ENCODE measurements at regions not wholly inside any gene's neighbourhood (a gene's known extent, or its start where the extent isn't known, plus 50 kb on each side); places are given as distances from the start of the nearest gene placed in this dataset.

DNA sequence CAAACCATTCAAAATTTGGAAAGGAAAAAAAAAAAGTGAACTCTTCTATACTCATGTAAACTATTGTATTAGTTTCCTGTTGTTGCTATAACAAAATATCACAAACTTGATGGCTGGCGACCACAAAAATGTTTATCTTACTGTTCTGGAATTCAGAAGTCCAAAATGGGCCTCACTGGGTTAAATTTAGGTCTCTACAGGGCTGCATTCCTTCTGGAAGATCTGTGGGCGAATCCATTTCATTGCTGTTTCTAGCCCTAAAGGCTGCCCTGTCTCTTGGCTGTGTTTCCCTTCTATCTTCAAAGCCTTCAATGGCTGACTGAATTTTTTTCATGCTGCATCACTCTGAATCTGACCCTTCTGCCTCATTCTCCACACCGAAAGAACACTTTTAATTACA, 105.1 kb upstream of the NAV3 start:
- TF ChIP-seq, protein P1, sequence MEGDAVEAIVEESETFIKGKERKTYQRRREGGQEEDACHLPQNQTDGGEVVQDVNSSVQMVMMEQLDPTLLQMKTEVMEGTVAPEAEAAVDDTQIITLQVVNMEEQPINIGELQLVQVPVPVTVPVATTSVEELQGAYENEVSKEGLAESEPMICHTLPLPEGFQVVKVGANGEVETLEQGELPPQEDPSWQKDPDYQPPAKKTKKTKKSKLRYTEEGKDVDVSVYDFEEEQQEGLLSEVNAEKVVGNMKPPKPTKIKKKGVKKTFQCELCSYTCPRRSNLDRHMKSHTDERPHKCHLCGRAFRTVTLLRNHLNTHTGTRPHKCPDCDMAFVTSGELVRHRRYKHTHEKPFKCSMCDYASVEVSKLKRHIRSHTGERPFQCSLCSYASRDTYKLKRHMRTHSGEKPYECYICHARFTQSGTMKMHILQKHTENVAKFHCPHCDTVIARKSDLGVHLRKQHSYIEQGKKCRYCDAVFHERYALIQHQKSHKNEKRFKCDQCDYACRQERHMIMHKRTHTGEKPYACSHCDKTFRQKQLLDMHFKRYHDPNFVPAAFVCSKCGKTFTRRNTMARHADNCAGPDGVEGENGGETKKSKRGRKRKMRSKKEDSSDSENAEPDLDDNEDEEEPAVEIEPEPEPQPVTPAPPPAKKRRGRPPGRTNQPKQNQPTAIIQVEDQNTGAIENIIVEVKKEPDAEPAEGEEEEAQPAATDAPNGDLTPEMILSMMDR (IDR thresholded peaks at IDR 0.05; ENCODE audit: low read depth, low read length) = no peak
- no peak for TF ChIP-seq EZH2phosphoT487 (IDR thresholded peaks at IDR 0.05; ENCODE audit: low read depth)
